Neutrophil (primary cell): ENCODE measurements at regions not wholly inside any gene's neighbourhood (a gene's known extent, or its start where the extent isn't known, plus 50 kb on each side); places are given as distances from the start of the nearest gene placed in this dataset.

Experiments
- H3K27ac ChIP-seq: fragments of 200-600 bp; sonication (generic); 2 replicates; pipeline ENCODE4 v1.5.1; 2016; ENCODE audit warnings: mild to moderate bottlenecking, moderate library complexity
- H3K27me3 ChIP-seq: fragments of 200-600 bp; sonication (generic); 2 replicates; pipeline ENCODE4 v1.6.0; 2016; ENCODE audit warnings: mild to moderate bottlenecking
- H3K36me3 ChIP-seq: fragments of 200-600 bp; sonication (generic); 2 replicates; pipeline ENCODE4 v1.5.1; 2017
- H3K4me1 ChIP-seq, 2 experiments: fragments of 200-600 bp in 1 of 2; sonication (generic) in 1 of 2; 1 replicate in 1 of 2; 2 replicates in 1 of 2; pipeline versions ENCODE4 v1.5.1 to v1.6.1; 2013 to 2016; ENCODE audit warnings: low read depth in 1 of 2, low read length in 1 of 2, mild to moderate bottlenecking in 1 of 2, moderate library complexity in 1 of 2; ENCODE audit not compliant: control insufficient read depth in 1 of 2, insufficient read depth in 1 of 2
- H3K4me3 ChIP-seq, 2 experiments: fragments of 200-600 bp in 1 of 2; sonication (generic) in 1 of 2; 1 replicate in 1 of 2; 2 replicates in 1 of 2; pipeline ENCODE4 v1.5.1; 2013 to 2016; ENCODE audit warnings: low read depth in 1 of 2, low read length in 1 of 2, mild to moderate bottlenecking in 1 of 2, moderate library complexity in 1 of 2
- H3K9me3 ChIP-seq: fragments of 200-600 bp; sonication (generic); 2 replicates; pipeline ENCODE4 v1.5.1; 2016
- TF ChIP-seq, protein P1 (sequence below): fragments of 200-600 bp; sonication (generic); IDR thresholded peaks from 2 replicates; pipeline ENCODE4 v1.5.1; 2016; ENCODE audit warnings: antibody characterized with exemption

DNA sequence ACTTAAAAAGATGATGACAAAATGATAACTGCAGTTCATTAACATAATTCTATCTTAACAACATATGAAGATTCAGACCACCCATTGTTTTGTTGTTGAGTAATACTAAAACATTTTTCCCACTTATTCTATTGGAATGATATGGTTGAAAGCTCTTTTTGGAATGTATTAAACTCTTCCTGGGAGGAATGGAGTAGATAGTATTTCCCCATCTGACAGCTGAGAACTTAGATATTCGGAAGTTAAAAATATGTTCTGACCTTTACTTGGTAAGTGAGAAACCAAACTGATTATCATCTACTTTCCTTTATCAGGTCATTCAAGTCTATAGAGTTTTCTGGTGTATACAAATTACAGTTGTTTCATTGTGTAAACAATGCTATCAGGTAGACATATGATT lies 452.9 kb downstream of the CSNK1G3 start:
- TF ChIP-seq, protein P1, sequence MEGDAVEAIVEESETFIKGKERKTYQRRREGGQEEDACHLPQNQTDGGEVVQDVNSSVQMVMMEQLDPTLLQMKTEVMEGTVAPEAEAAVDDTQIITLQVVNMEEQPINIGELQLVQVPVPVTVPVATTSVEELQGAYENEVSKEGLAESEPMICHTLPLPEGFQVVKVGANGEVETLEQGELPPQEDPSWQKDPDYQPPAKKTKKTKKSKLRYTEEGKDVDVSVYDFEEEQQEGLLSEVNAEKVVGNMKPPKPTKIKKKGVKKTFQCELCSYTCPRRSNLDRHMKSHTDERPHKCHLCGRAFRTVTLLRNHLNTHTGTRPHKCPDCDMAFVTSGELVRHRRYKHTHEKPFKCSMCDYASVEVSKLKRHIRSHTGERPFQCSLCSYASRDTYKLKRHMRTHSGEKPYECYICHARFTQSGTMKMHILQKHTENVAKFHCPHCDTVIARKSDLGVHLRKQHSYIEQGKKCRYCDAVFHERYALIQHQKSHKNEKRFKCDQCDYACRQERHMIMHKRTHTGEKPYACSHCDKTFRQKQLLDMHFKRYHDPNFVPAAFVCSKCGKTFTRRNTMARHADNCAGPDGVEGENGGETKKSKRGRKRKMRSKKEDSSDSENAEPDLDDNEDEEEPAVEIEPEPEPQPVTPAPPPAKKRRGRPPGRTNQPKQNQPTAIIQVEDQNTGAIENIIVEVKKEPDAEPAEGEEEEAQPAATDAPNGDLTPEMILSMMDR: no peak
- no peak overlapping the region for H3K27ac ChIP-seq
- no peaks in the 10 kb centered on the region for H3K36me3 ChIP-seq
- H3K4me3 ChIP-seq: no peak overlapping the region
- H3K9me3 ChIP-seq: no peaks in the 10 kb centered on the region
- no peaks in the 10 kb centered on the region for H3K27me3 ChIP-seq
- H3K4me1 ChIP-seq: no peaks in the 10 kb centered on the region

DNA sequence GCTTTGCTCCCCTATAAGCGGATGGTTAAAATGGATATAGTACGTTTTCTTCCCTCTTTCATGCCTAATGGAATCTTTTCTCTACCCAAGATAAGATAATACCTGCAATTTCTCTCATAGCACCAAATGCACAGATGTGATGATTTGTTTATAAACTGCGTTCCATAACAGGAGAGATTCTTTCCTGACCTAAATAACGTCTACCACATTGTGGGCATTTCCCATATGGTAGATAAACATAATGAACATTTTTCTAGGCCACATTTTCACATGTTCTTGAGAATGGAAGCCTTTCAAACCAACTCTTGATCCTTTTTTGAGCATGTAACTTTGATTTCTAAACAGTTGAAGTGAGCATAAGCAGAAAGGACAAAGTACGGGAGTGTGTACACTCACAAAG lies 448.5 kb downstream of the CSNK1G3 start:
- no peaks in the 10 kb centered on the region for H3K27me3 ChIP-seq
- H3K27ac ChIP-seq: no peak overlapping the region
- TF ChIP-seq, protein P1: no peak
- H3K4me1 ChIP-seq: no peaks in the 10 kb centered on the region
- H3K9me3 ChIP-seq: no peaks in the 10 kb centered on the region
- H3K36me3 ChIP-seq: no peaks in the 10 kb centered on the region
- no peak overlapping the region for H3K4me3 ChIP-seq

DNA sequence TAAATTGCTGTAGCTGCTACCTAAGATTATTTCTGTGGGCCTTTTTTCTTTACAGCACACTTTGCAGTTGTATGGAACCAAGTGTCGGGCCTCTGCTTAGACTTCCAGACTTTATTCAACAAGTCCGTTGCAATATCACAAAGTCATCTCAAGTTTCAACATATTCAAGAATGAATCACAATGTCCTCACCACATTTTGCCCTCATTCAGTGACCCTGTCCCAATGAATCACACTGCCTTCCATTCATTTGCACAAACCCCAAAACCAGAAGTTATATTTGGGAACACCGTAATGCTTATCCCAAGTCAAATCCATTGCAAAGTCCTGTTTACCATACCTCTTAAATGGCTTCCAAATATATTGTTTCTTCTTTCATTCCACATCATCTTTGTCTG lies 439.6 kb downstream of the CSNK1G3 start:
- Histone ChIP-seq H3K4me1 (no peaks in the 10 kb centered on the region), H3K36me3 (no peaks in the 10 kb centered on the region), H3K9me3 (no peaks in the 10 kb centered on the region), H3K27ac (no peak overlapping the region), H3K27me3 (no peaks in the 10 kb centered on the region), H3K4me3 (no peak overlapping the region)
- TF ChIP-seq, protein P1: no peak

DNA sequence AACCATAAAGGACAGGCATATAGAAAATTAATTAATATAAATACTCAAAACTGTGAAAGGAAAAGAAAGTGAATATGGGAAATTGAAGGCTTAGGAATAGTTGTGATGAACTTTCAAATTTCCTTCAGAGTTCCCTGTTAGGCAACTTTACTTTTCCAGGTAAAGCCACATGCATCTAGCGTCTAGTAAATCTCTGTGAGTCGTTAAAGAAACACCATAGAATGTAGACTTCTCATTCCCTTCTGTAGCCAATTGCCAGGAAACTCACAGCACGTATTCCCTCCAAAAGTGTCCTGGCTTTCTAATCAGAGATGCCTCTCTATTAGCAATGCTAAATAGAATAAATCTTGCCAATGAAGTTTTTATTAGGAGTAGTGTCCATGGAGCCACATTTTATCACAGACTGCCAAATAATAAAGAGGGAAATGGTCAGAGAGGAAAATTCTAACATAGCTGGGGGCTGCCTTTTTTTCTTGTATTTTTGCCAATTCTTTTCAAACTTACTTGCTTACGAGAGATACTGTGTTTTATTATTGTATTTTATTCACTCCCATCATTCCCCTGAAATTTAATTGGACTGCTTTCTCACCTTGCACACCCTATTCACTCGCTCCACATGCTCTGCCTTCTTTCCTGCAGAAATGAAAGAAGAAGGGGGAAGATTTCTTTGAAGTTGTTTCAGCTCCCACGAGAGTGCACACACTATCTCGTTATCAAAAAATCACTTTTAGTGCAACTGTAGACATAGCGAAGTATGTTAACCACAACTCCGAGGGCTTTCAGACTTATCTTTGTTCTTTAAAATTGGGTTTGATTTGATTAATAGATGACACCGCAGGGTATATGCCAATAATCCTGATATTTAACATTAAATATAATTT lies 439.0 kb downstream of the CSNK1G3 start:
- no peaks in the 10 kb centered on the region for H3K4me1 ChIP-seq
- no peaks in the 10 kb centered on the region for H3K9me3 ChIP-seq
- H3K27me3 ChIP-seq: no peaks in the 10 kb centered on the region
- TF ChIP-seq, protein P1: no peak
- H3K36me3 ChIP-seq: no peaks in the 10 kb centered on the region
- no peak overlapping the region for H3K4me3 ChIP-seq
- no peak overlapping the region for H3K27ac ChIP-seq

DNA sequence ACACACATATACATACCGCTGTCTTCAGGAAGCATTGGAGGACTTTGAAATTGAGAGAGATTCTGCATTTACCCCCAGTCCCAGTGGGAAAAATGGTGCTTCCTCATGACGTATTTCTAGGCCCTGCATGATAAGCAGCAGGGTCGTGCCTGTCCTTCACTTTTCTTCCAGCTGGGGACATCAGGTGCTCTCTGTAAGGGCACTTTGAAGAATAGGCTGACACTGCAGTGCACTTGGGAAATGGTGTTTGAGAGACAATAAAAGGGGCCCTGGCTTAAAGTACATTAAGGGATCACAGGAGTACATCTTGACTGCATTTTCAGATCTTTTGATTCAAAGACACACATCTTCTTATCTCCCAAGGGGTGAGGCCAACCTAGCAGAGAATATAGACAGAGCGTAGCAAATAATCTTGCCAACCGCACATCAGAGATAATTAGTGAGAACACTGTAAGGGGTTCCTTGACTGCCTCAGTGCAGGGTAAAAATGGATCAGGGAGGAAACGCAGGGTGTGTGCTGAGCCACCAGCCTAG lies 437.9 kb downstream of the CSNK1G3 start:
- H3K27ac ChIP-seq: no peak overlapping the region
- H3K36me3 ChIP-seq: no peaks in the 10 kb centered on the region
- H3K9me3 ChIP-seq: no peaks in the 10 kb centered on the region
- H3K27me3 ChIP-seq: no peaks in the 10 kb centered on the region
- H3K4me1 ChIP-seq: no peaks in the 10 kb centered on the region
- H3K4me3 ChIP-seq: no peak overlapping the region
- TF ChIP-seq, protein P1: no peak
